H1 (cell line): ENCODE measurements at regions not wholly inside any gene's neighbourhood (a gene's known extent, or its start where the extent isn't known, plus 50 kb on each side); places are given as distances from the start of the nearest gene placed in this dataset.

Experiments
- FOSL1 ChIP-seq: IDR thresholded peaks from 2 replicates; pipeline ENCODE4 v1.6.1; 2011; ENCODE audit warnings: mild to moderate bottlenecking, low read depth, low read length, moderate library complexity; ENCODE audit not compliant: insufficient read depth
- GTF2F1 ChIP-seq: IDR thresholded peaks from 2 replicates; pipeline ENCODE4 v1.6.1; 2012; ENCODE audit warnings: low read depth, low read length, improper control_type of control experiment, borderline replicate concordance
- KDM1A ChIP-seq: fragments of 200-600, 300-600 bp; sonication (generic); IDR thresholded peaks from 2 replicates; pipeline ENCODE4 v1.7.1; 2016; ENCODE audit warnings: mild to moderate bottlenecking, low read length, borderline replicate concordance
- NRF1 ChIP-seq: IDR thresholded peaks from 2 replicates; pipeline ENCODE4 v1.6.1; 2011; ENCODE audit warnings: mild to moderate bottlenecking, low read depth, low read length, improper control_type of control experiment
- SP4 ChIP-seq: IDR thresholded peaks from 2 replicates; pipeline ENCODE4 v1.6.1; 2012; ENCODE audit warnings: low read length, inconsistent platforms
- SUZ12 ChIP-seq: fragments of 200-600 bp; sonication (generic); IDR thresholded peaks from 2 replicates; pipeline ENCODE4 v1.6.1; 2012; ENCODE audit warnings: mild to moderate bottlenecking, inconsistent platforms, low read length, moderate library complexity, mixed read lengths
- TBP ChIP-seq: IDR thresholded peaks from 2 replicates; pipeline ENCODE4 v1.6.1; 2011; ENCODE audit warnings: low read depth, low read length, improper control_type of control experiment
- TF ChIP-seq, protein P1 (sequence below): fragments of 300-600 bp; sonication (generic); IDR thresholded peaks from 2 replicates; pipeline ENCODE4 v1.7.1; 2012; ENCODE audit warnings: low read length, moderate library complexity, mild to moderate bottlenecking, inconsistent platforms; ENCODE audit not compliant: insufficient replicate concordance
- TF ChIP-seq, protein P2 (sequence below): IDR thresholded peaks from 2 replicates; pipeline ENCODE4 v1.6.1; 2012; ENCODE audit warnings: inconsistent platforms

GRCh38 chr9:118522093-118523028 is 818.2 kb downstream of the TLR4 start (continued):
- TF ChIP-seq, protein P1, sequence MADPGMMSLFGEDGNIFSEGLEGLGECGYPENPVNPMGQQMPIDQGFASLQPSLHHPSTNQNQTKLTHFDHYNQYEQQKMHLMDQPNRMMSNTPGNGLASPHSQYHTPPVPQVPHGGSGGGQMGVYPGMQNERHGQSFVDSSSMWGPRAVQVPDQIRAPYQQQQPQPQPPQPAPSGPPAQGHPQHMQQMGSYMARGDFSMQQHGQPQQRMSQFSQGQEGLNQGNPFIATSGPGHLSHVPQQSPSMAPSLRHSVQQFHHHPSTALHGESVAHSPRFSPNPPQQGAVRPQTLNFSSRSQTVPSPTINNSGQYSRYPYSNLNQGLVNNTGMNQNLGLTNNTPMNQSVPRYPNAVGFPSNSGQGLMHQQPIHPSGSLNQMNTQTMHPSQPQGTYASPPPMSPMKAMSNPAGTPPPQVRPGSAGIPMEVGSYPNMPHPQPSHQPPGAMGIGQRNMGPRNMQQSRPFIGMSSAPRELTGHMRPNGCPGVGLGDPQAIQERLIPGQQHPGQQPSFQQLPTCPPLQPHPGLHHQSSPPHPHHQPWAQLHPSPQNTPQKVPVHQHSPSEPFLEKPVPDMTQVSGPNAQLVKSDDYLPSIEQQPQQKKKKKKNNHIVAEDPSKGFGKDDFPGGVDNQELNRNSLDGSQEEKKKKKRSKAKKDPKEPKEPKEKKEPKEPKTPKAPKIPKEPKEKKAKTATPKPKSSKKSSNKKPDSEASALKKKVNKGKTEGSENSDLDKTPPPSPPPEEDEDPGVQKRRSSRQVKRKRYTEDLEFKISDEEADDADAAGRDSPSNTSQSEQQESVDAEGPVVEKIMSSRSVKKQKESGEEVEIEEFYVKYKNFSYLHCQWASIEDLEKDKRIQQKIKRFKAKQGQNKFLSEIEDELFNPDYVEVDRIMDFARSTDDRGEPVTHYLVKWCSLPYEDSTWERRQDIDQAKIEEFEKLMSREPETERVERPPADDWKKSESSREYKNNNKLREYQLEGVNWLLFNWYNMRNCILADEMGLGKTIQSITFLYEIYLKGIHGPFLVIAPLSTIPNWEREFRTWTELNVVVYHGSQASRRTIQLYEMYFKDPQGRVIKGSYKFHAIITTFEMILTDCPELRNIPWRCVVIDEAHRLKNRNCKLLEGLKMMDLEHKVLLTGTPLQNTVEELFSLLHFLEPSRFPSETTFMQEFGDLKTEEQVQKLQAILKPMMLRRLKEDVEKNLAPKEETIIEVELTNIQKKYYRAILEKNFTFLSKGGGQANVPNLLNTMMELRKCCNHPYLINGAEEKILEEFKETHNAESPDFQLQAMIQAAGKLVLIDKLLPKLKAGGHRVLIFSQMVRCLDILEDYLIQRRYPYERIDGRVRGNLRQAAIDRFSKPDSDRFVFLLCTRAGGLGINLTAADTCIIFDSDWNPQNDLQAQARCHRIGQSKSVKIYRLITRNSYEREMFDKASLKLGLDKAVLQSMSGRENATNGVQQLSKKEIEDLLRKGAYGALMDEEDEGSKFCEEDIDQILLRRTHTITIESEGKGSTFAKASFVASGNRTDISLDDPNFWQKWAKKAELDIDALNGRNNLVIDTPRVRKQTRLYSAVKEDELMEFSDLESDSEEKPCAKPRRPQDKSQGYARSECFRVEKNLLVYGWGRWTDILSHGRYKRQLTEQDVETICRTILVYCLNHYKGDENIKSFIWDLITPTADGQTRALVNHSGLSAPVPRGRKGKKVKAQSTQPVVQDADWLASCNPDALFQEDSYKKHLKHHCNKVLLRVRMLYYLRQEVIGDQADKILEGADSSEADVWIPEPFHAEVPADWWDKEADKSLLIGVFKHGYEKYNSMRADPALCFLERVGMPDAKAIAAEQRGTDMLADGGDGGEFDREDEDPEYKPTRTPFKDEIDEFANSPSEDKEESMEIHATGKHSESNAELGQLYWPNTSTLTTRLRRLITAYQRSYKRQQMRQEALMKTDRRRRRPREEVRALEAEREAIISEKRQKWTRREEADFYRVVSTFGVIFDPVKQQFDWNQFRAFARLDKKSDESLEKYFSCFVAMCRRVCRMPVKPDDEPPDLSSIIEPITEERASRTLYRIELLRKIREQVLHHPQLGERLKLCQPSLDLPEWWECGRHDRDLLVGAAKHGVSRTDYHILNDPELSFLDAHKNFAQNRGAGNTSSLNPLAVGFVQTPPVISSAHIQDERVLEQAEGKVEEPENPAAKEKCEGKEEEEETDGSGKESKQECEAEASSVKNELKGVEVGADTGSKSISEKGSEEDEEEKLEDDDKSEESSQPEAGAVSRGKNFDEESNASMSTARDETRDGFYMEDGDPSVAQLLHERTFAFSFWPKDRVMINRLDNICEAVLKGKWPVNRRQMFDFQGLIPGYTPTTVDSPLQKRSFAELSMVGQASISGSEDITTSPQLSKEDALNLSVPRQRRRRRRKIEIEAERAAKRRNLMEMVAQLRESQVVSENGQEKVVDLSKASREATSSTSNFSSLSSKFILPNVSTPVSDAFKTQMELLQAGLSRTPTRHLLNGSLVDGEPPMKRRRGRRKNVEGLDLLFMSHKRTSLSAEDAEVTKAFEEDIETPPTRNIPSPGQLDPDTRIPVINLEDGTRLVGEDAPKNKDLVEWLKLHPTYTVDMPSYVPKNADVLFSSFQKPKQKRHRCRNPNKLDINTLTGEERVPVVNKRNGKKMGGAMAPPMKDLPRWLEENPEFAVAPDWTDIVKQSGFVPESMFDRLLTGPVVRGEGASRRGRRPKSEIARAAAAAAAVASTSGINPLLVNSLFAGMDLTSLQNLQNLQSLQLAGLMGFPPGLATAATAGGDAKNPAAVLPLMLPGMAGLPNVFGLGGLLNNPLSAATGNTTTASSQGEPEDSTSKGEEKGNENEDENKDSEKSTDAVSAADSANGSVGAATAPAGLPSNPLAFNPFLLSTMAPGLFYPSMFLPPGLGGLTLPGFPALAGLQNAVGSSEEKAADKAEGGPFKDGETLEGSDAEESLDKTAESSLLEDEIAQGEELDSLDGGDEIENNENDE, result no peak
- TF ChIP-seq GTF2F1 (no peak), KDM1A (no peak), TBP (no peak), FOSL1 (no peak), SUZ12 (no peak), NRF1 (no peak), SP4 (no peak)
- TF ChIP-seq, protein P2, sequence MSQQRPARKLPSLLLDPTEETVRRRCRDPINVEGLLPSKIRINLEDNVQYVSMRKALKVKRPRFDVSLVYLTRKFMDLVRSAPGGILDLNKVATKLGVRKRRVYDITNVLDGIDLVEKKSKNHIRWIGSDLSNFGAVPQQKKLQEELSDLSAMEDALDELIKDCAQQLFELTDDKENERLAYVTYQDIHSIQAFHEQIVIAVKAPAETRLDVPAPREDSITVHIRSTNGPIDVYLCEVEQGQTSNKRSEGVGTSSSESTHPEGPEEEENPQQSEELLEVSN, result no peak
